Activated T-cell treated with anti-CD3 and anti-CD28 coated beads, Interleukin-2, amount 50 U/mL, for 72 hours (primary cell): ENCODE measurements at regions not wholly inside any gene's neighbourhood (a gene's known extent, or its start where the extent isn't known, plus 50 kb on each side); places are given as distances from the start of the nearest gene placed in this dataset.

Experiments used
- ATAC-seq, 2 donors: fragments of 150-1000 bp; cut with Tn5 transposase; replicated peaks in 1 of 2; 2 replicates each; pipeline ENCODE4 v1.10.0; 2021; ENCODE audit warnings: moderate library complexity in 2 of 2, mild to moderate bottlenecking in 1 of 2
- DNase-seq, 2 donors: peaks; one replicate each; pipeline ENCODE4 v3.0.0; 2021 to 2022; ENCODE audit warnings: mixed read lengths in 1 of 2
- H3K27ac Mint-ChIP-seq: one replicate; pipeline ENCODE4 v1.8.0; 2022; ENCODE audit warnings: mild to moderate bottlenecking, moderate library complexity, mixed read lengths
- H3K27me3 Mint-ChIP-seq: one replicate; pipeline ENCODE4 v1.8.0; 2022; ENCODE audit warnings: low read depth, mixed read lengths
- H3K36me3 Mint-ChIP-seq, 2 donors: one replicate each; pipeline ENCODE4 v1.8.0; 2022; ENCODE audit warnings: mixed read lengths in 2 of 2, mild to moderate bottlenecking in 1 of 2; ENCODE audit not compliant: insufficient read depth in 2 of 2
- H3K4me1 Mint-ChIP-seq: one replicate; pipeline ENCODE4 v1.8.0; 2022; ENCODE audit warnings: low read depth, mixed read lengths
- H3K4me3 Mint-ChIP-seq, 2 donors: one replicate each; pipeline ENCODE4 v1.8.0; 2022; ENCODE audit warnings: mild to moderate bottlenecking in 2 of 2, mixed read lengths in 2 of 2, moderate library complexity in 2 of 2
- H3K9me3 Mint-ChIP-seq, 2 donors: one replicate each; pipeline ENCODE4 v1.8.0; 2022; ENCODE audit warnings: mixed read lengths in 2 of 2

- no peaks in the 10 kb centered on the region for H3K36me3 Mint-ChIP-seq
- no peak for DNase-seq
- H3K9me3 Mint-ChIP-seq, result peaks cover 2 to 7% of the 10 kb centered on the region in 2 donors
- no peak overlapping the region for H3K4me3 Mint-ChIP-seq
- H3K27ac Mint-ChIP-seq, result no peak overlapping the region
- H3K27me3 Mint-ChIP-seq, result peaks cover 12% of the 10 kb centered on the region
- H3K4me1 Mint-ChIP-seq, result no peaks in the 10 kb centered on the region
- ATAC-seq, result no peak
Measured at GRCh38 chr18:5661179-5661578, 117.4 kb upstream of the EPB41L3 start.

- H3K4me3 Mint-ChIP-seq, result no peak overlapping the region
- ATAC-seq, result no peak
- no peaks in the 10 kb centered on the region for H3K4me1 Mint-ChIP-seq
- H3K36me3 Mint-ChIP-seq, result no peaks in the 10 kb centered on the region
- no peak overlapping the region for H3K27ac Mint-ChIP-seq
- no peaks in the 10 kb centered on the region for H3K27me3 Mint-ChIP-seq
- H3K9me3 Mint-ChIP-seq, result no peaks in the 10 kb centered on the region
- DNase-seq, result no peak
Measured at GRCh38 chr18:5653802-5654201, 110.0 kb upstream of the EPB41L3 start.

GRCh38 chr18:5651736-5652135 lies 107.9 kb upstream of the EPB41L3 start:
- Mint-ChIP-seq H3K9me3 (no peaks in the 10 kb centered on the region), H3K4me3 (no peak overlapping the region), H3K36me3 (no peaks in the 10 kb centered on the region), H3K27me3 (peaks cover 7% of the 10 kb centered on the region), H3K27ac (no peak overlapping the region), H3K4me1 (no peaks in the 10 kb centered on the region)
- no peak for ATAC-seq
- no peak for DNase-seq

GRCh38 chr18:5649439-5649838 lies 105.6 kb upstream of the EPB41L3 start:
- ATAC-seq, result no peak

GRCh38 chr18:5646739-5647138 lies 102.9 kb upstream of the EPB41L3 start:
- no peak for ATAC-seq
- H3K9me3 Mint-ChIP-seq, result no peaks in the 10 kb centered on the region
- H3K27me3 Mint-ChIP-seq, result peaks cover 13% of the 10 kb centered on the region
- no peaks in the 10 kb centered on the region for H3K4me1 Mint-ChIP-seq
- no peaks in the 10 kb centered on the region for H3K36me3 Mint-ChIP-seq
- DNase-seq, result no peak
- H3K4me3 Mint-ChIP-seq, result no peak overlapping the region
- H3K27ac Mint-ChIP-seq, result no peak overlapping the region

More at GRCh38 chr18:5649439-5649838, 105.6 kb upstream of the EPB41L3 start:
- H3K4me1 Mint-ChIP-seq, result no peaks in the 10 kb centered on the region
- no peak overlapping the region for H3K27ac Mint-ChIP-seq
- H3K4me3 Mint-ChIP-seq, result no peak overlapping the region
- no peaks in the 10 kb centered on the region for H3K9me3 Mint-ChIP-seq
- no peak for DNase-seq
- H3K36me3 Mint-ChIP-seq, result no peaks in the 10 kb centered on the region
- peaks cover 13% of the 10 kb centered on the region for H3K27me3 Mint-ChIP-seq

GRCh38 chr18:5643288-5643687 lies 99.5 kb upstream of the EPB41L3 start:
- DNase-seq (no peak), ATAC-seq (no peak)
- Mint-ChIP-seq H3K27ac (no peak overlapping the region), H3K27me3 (peaks cover 22% of the 10 kb centered on the region), H3K4me3 (no peak overlapping the region), H3K4me1 (no peaks in the 10 kb centered on the region), H3K9me3 (no peaks in the 10 kb centered on the region), H3K36me3 (no peaks in the 10 kb centered on the region)

GRCh38 chr18:5640939-5641338 lies 97.1 kb upstream of the EPB41L3 start:
- Mint-ChIP-seq H3K4me1 (no peaks in the 10 kb centered on the region), H3K4me3 (no peak overlapping the region), H3K27me3 (peaks cover 31% of the 10 kb centered on the region), H3K9me3 (peaks cover 0 to 2% of the 10 kb centered on the region in 2 donors), H3K27ac (no peak overlapping the region), H3K36me3 (no peaks in the 10 kb centered on the region)
- ATAC-seq (no peak), DNase-seq (no peak)

- H3K4me1 Mint-ChIP-seq, result no peaks in the 10 kb centered on the region
- DNase-seq (no peak), ATAC-seq (no peak)
- peaks cover 0 to 2% of the 10 kb centered on the region in 2 donors for H3K9me3 Mint-ChIP-seq
- H3K27ac Mint-ChIP-seq, result no peak overlapping the region
- no peaks in the 10 kb centered on the region for H3K36me3 Mint-ChIP-seq
- H3K4me3 Mint-ChIP-seq, result no peak overlapping the region
- H3K27me3 Mint-ChIP-seq, result peaks cover 42% of the 10 kb centered on the region
Measured at GRCh38 chr18:5639131-5639530, 95.3 kb upstream of the EPB41L3 start.

- Mint-ChIP-seq H3K27ac (no peak overlapping the region), H3K4me1 (no peaks in the 10 kb centered on the region), H3K27me3 (peaks cover 58% of the 10 kb centered on the region), H3K9me3 (peaks cover 2 to 4% of the 10 kb centered on the region in 2 donors), H3K4me3 (no peak overlapping the region), H3K36me3 (no peaks in the 10 kb centered on the region)
- ATAC-seq (no peak), DNase-seq (no peak)
Measured at GRCh38 chr18:5632041-5632440, 88.2 kb upstream of the EPB41L3 start.

- no peak overlapping the region for H3K27ac Mint-ChIP-seq
- H3K36me3 Mint-ChIP-seq, result no peaks in the 10 kb centered on the region
- no peaks in the 10 kb centered on the region for H3K4me1 Mint-ChIP-seq
- H3K27me3 Mint-ChIP-seq, result peaks cover 54% of the 10 kb centered on the region
- no peak for ATAC-seq
- no peak for DNase-seq
- peak overlapping the region; percentile 18 to 34 for H3K4me3 Mint-ChIP-seq
- H3K9me3 Mint-ChIP-seq, result peaks cover 0 to 4% of the 10 kb centered on the region in 2 donors
Measured at GRCh38 chr18:5630900-5631413, 87.2 kb upstream of the EPB41L3 start.

- DNase-seq (peak; percentile 61 to 72), ATAC-seq (peak; percentile 92 to 93)
- Mint-ChIP-seq H3K27ac (no peak overlapping the region), H3K27me3 (peaks cover 50% of the 10 kb centered on the region), H3K36me3 (no peaks in the 10 kb centered on the region), H3K4me3 (peak overlapping the region; percentile 68 to 85), H3K9me3 (peaks cover 0 to 4% of the 10 kb centered on the region in 2 donors), H3K4me1 (no peaks in the 10 kb centered on the region)
Measured at GRCh38 chr18:5630057-5630899, 86.5 kb upstream of the EPB41L3 start.

GRCh38 chr18:5628512-5629255 lies 84.9 kb upstream of the EPB41L3 start:
- H3K27ac Mint-ChIP-seq, result no peak overlapping the region
- DNase-seq, result peak; percentile 6 to 20
- H3K36me3 Mint-ChIP-seq, result no peaks in the 10 kb centered on the region
- peaks cover 35% of the 10 kb centered on the region for H3K27me3 Mint-ChIP-seq
- H3K9me3 Mint-ChIP-seq, result peaks cover 0 to 4% of the 10 kb centered on the region in 2 donors
- peak overlapping the region; percentile 68 to 85 for H3K4me3 Mint-ChIP-seq
- peak; percentile 23 to 32 for ATAC-seq
- no peaks in the 10 kb centered on the region for H3K4me1 Mint-ChIP-seq

- DNase-seq, result peak; percentile 0 to 1
- Mint-ChIP-seq H3K27ac (no peak overlapping the region), H3K9me3 (peaks cover 0 to 2% of the 10 kb centered on the region in 2 donors), H3K27me3 (peaks cover 29% of the 10 kb centered on the region), H3K36me3 (no peaks in the 10 kb centered on the region), H3K4me1 (no peaks in the 10 kb centered on the region), H3K4me3 (peak overlapping the region; percentile 55 to 72)
- ATAC-seq, result no peak
Measured at GRCh38 chr18:5627776-5628511, 84.1 kb upstream of the EPB41L3 start.
